Muscle layer of duodenum (tissue), 2 donors: ENCODE measurements at regions not wholly inside any gene's neighbourhood (a gene's known extent, or its start where the extent isn't known, plus 50 kb on each side); places are given as distances from the start of the nearest gene placed in this dataset.

ENCODE experiments used
- H3K27ac ChIP-seq: one replicate; pipeline ENCODE4 v1.7.0; 2013; ENCODE audit warnings: mild to moderate bottlenecking, low read length
- H3K27me3 ChIP-seq: one replicate; pipeline ENCODE4 v1.7.0; 2013; ENCODE audit warnings: low read depth, mild to moderate bottlenecking, control low read depth, low read length
- H3K36me3 ChIP-seq, 2 donors: one replicate each; pipeline ENCODE4 v1.7.0; 2013; ENCODE audit warnings: low read length in 2 of 2, control low read depth in 1 of 2, mild to moderate bottlenecking in 1 of 2; ENCODE audit not compliant: insufficient read depth in 2 of 2, control insufficient read depth in 1 of 2
- H3K4me1 ChIP-seq, 2 donors: one replicate each; pipeline ENCODE4 v1.7.0; 2013; ENCODE audit warnings: low read length in 2 of 2, mild to moderate bottlenecking in 2 of 2, control low read depth in 1 of 2, moderate library complexity in 1 of 2; ENCODE audit not compliant: insufficient read depth in 2 of 2, control insufficient read depth in 1 of 2
- H3K4me3 ChIP-seq, 2 donors: one replicate each; pipeline ENCODE4 v1.7.0; 2013; ENCODE audit warnings: low read length in 2 of 2, low read depth in 1 of 2, mild to moderate bottlenecking in 1 of 2
- H3K9me3 ChIP-seq, 2 donors: one replicate each; pipeline ENCODE4 v1.7.0; 2013; ENCODE audit warnings: low read length in 2 of 2, control low read depth in 1 of 2, mild to moderate bottlenecking in 1 of 2; ENCODE audit not compliant: control insufficient read depth in 1 of 2
- donor health status: healthy.

DNA sequence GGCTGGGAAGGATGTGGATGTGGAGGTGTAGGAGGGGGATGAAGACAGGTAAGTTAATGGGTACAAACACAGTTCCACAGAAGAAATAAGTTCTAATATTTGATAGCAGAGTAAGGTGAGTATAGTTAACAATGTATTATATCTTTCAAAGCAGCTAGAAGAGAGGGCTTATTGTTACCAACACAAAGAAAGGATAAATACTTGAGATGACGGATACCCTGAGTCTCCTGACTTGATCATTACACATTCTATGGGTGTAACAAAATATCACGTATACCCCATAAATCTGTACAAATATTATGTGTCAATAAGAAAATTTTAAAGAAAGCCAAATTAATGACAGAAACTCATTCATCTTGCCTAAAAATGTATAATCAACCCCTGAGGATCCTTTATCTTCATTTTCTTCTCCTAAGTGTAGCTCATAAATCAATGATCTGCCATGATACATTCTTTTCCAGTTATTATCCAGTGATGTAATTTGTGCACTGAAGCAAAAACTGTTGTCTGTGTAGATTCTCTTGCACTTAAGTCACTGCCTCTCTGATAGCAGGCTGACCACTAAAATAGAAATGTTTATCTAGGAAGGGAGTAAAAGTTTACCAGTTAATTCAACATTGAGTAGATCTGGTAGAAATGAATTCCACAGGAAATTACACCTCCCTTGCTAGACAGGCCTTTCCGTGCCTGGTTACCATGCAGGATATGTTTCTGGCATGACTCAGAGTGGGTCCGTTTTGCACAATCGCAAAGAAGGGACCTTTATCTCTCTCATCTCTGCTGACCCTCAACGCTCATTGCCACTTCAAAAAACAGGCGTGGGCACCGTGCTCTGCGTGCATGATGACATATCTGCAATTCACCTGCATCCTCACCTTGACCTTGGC lies 249.7 kb upstream of the NCKAP5 start:
- Histone ChIP-seq H3K27ac (no peak overlapping the region), H3K27me3 (no peaks in the 10 kb centered on the region), H3K4me3 (no peak overlapping the region), H3K4me1 (no peaks in the 10 kb centered on the region), H3K36me3 (no peaks in the 10 kb centered on the region), H3K9me3 (no peaks in the 10 kb centered on the region)

DNA sequence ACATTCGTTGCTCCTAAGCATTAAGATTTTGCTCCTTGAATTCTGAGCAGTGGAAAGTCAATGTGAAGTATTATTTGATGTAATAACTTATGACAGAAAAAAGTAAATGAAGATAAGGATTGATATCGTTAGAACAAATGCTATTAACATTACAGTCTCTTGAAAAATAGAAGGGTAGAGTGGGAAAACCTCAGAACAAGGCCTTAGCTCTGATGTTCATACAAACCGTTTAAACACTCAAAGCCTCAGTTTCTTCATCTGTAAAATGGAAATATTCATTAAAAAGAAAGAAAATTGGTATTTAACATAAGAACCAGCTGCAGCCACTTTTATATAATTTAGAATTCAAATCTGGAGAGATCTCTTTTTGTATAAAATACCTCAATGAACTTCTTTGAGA lies 250.4 kb upstream of the NCKAP5 start:
- H3K27me3 ChIP-seq: no peaks in the 10 kb centered on the region
- H3K4me3 ChIP-seq: no peak overlapping the region
- H3K4me1 ChIP-seq: no peaks in the 10 kb centered on the region
- no peaks in the 10 kb centered on the region for H3K9me3 ChIP-seq
- no peaks in the 10 kb centered on the region for H3K36me3 ChIP-seq
- H3K27ac ChIP-seq: no peak overlapping the region

- Histone ChIP-seq H3K27ac (no peak overlapping the region), H3K4me1 (no peaks in the 10 kb centered on the region), H3K9me3 (no peaks in the 10 kb centered on the region), H3K4me3 (no peak overlapping the region), H3K27me3 (no peaks in the 10 kb centered on the region), H3K36me3 (no peaks in the 10 kb centered on the region)
Measured at GRCh38 chr2:133819906-133820305, 251.6 kb upstream of the NCKAP5 start.

DNA sequence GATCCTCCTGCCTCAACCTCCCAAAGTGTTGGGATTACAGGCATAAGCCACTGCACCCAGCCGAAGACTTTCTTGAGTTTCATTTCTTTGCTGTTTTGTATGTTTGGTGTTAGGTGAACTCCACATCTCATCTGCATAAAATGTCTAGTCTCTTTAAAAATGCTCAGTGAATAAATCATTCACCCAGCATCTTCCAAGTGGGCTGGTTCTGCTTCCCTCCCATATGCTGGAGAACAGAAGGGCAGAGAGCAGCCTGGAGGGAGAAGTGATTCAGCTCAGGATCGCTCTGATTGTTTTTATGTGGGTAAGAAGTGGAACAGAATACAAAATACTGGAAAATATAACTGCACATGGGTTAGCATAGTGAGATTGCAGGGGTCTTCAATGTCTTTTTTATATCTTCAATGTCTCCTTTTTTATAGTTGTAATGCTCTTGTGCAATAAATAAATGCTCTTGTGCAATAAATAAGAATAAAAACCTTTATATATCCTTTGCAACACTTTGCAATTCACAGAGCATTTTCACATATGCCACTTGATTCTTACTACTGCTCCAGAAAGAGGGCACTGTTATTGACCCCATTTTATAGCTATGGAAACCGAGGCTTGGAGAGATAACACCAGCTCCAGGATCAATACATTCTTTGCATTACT lies 253.0 kb upstream of the NCKAP5 start:
- Histone ChIP-seq H3K4me1 (no peaks in the 10 kb centered on the region), H3K4me3 (no peak overlapping the region), H3K36me3 (no peaks in the 10 kb centered on the region), H3K27me3 (no peaks in the 10 kb centered on the region), H3K9me3 (no peaks in the 10 kb centered on the region), H3K27ac (no peak overlapping the region)

GRCh38 chr2:133822517-133823225 lies 254.4 kb upstream of the NCKAP5 start:
- Histone ChIP-seq H3K9me3 (no peaks in the 10 kb centered on the region), H3K4me1 (no peaks in the 10 kb centered on the region), H3K27ac (no peak overlapping the region), H3K4me3 (no peak overlapping the region), H3K27me3 (no peaks in the 10 kb centered on the region), H3K36me3 (no peaks in the 10 kb centered on the region)

- H3K27me3 ChIP-seq: no peaks in the 10 kb centered on the region
- no peak overlapping the region for H3K27ac ChIP-seq
- no peak overlapping the region for H3K4me3 ChIP-seq
- H3K36me3 ChIP-seq: no peaks in the 10 kb centered on the region
- no peaks in the 10 kb centered on the region for H3K4me1 ChIP-seq
- no peaks in the 10 kb centered on the region for H3K9me3 ChIP-seq
Measured at GRCh38 chr2:133823226-133823550, 254.9 kb upstream of the NCKAP5 start.

DNA sequence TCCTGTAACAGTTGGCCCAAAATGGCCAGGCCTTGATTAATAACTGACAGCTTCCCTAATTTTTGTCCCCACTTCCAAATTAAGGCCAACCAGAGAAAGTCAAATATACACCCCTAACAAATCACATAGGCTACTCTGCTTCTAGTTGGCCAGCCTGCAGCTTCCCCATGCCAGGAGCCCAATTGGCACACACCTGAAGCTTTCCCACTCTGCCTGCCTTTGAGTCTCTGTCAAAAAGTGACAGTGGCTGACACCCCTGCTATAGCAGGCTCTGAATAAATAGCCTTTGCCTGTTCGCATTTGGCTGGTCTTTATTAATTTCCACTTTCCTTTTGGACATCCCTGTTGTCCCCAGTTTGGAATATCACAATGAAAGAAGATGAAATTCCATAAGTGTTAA lies 256.6 kb upstream of the NCKAP5 start:
- H3K27me3 ChIP-seq: no peaks in the 10 kb centered on the region

GRCh38 chr2:133825778-133826177 lies 257.5 kb upstream of the NCKAP5 start:
- Histone ChIP-seq H3K9me3 (no peaks in the 10 kb centered on the region), H3K27me3 (no peaks in the 10 kb centered on the region), H3K27ac (no peak overlapping the region), H3K36me3 (no peaks in the 10 kb centered on the region), H3K4me1 (no peaks in the 10 kb centered on the region), H3K4me3 (no peak overlapping the region)

More for the DNA sequence above, 256.6 kb upstream of the NCKAP5 start:
- Histone ChIP-seq H3K27ac (no peak overlapping the region), H3K9me3 (no peaks in the 10 kb centered on the region), H3K4me1 (no peaks in the 10 kb centered on the region), H3K36me3 (no peaks in the 10 kb centered on the region), H3K4me3 (no peak overlapping the region)

DNA sequence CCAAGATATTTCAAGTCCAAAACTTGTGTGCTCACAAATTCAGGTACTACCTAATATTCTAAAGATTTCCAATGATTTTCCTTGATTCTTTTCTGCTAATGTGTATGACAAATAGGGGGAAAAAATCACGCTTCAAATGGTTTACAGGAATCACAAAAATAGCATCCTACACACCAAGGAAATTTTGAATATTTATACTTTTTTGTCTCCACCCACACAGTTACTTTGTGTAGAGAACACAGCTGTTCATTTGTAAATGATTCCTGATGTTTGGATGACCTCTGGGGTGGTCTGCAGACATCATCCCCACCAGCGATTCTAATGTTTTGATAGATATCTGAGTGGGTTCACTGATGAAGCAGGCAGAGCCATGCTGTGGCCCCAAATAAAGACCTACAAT lies 260.6 kb upstream of the NCKAP5 start:
- no peak overlapping the region for H3K27ac ChIP-seq
- no peak overlapping the region for H3K4me3 ChIP-seq
- H3K4me1 ChIP-seq: no peaks in the 10 kb centered on the region
- no peaks in the 10 kb centered on the region for H3K9me3 ChIP-seq
- H3K27me3 ChIP-seq: no peaks in the 10 kb centered on the region
- no peaks in the 10 kb centered on the region for H3K36me3 ChIP-seq

DNA sequence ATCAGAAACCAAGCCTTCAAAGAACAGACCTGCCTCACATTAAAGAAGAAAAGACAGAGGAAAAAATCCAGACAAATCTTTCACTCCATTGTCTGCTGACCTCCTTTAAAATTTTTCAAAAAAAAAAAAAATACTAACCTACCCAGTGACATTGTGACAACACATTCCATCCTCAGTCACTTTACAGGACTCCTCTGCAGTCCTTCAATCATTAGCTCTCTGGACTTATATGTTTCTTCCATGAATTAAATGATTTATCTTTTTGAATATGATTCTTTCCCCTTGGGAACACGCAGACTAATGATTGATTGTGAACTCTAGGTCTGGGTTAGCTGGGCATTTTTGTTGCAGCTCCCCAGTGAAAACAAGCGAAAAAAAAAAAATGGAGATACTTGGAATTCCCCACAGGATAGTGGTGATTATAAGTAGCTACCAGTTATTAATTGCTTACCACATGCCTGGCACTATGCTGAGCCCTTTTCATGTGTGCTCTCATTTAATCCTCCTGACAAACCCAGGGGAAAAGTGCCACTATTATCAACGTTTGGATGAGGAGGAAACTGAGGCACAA lies 261.3 kb upstream of the NCKAP5 start:
- Histone ChIP-seq H3K36me3 (no peaks in the 10 kb centered on the region), H3K27me3 (no peaks in the 10 kb centered on the region), H3K4me3 (no peak overlapping the region), H3K4me1 (no peaks in the 10 kb centered on the region), H3K27ac (no peak overlapping the region), H3K9me3 (no peaks in the 10 kb centered on the region)

- Histone ChIP-seq H3K4me1 (no peaks in the 10 kb centered on the region), H3K4me3 (no peak overlapping the region), H3K9me3 (no peaks in the 10 kb centered on the region), H3K36me3 (no peaks in the 10 kb centered on the region), H3K27me3 (no peaks in the 10 kb centered on the region), H3K27ac (no peak overlapping the region)
Measured at GRCh38 chr2:133833746-133834145, 265.5 kb upstream of the NCKAP5 start.
